Ishikawa (cell line): ENCODE measurements at regions not wholly inside any gene's neighbourhood (a gene's known extent, or its start where the extent isn't known, plus 50 kb on each side); places are given as distances from the start of the nearest gene placed in this dataset.

Experiments
- CEBPB ChIP-seq: IDR thresholded peaks from 2 replicates; pipeline ENCODE4 v1.6.1; 2012
- CREB1 ChIP-seq: IDR thresholded peaks from 2 replicates; pipeline ENCODE4 v1.6.1; 2012; ENCODE audit warnings: low read depth
- EGR1 ChIP-seq: IDR thresholded peaks from 2 replicates; pipeline ENCODE4 v1.6.1; 2012
- EP300 ChIP-seq: IDR thresholded peaks from 2 replicates; pipeline ENCODE4 v1.6.1; 2012; ENCODE audit warnings: borderline replicate concordance
- FOXM1 ChIP-seq: IDR thresholded peaks from 2 replicates; pipeline ENCODE4 v1.6.1; 2012; ENCODE audit warnings: low read depth, borderline replicate concordance
- NFIC ChIP-seq: IDR thresholded peaks from 2 replicates; pipeline ENCODE4 v1.6.1; 2012
- RAD21 ChIP-seq: IDR thresholded peaks from 2 replicates; pipeline ENCODE4 v1.6.1; 2012; ENCODE audit warnings: low read depth
- TAF1 ChIP-seq: IDR thresholded peaks from 2 replicates; pipeline ENCODE4 v1.6.1; 2012; ENCODE audit warnings: low read depth, mild to moderate bottlenecking
- TCF12 ChIP-seq: IDR thresholded peaks from 2 replicates; pipeline ENCODE4 v1.6.1; 2012; ENCODE audit warnings: low read depth
- TEAD4 ChIP-seq: IDR thresholded peaks from 2 replicates; pipeline ENCODE4 v1.6.1; 2012
- YY1 ChIP-seq: IDR thresholded peaks from 2 replicates; pipeline ENCODE4 v1.6.1; 2012; ENCODE audit warnings: low read depth
- ZBTB7A ChIP-seq: IDR thresholded peaks from 2 replicates; pipeline ENCODE4 v1.6.1; 2012; ENCODE audit warnings: low read depth
- TF ChIP-seq, protein P1 (sequence below): IDR thresholded peaks from 2 replicates; pipeline ENCODE4 v1.6.1; 2012; ENCODE audit warnings: low read depth, mild to moderate bottlenecking
- TF ChIP-seq, protein P2 (sequence below): IDR thresholded peaks from 2 replicates; pipeline ENCODE4 v1.6.1; 2012
- TF ChIP-seq, protein P3 (sequence below): IDR thresholded peaks from 2 replicates; pipeline ENCODE4 v1.6.1; 2012

DNA sequence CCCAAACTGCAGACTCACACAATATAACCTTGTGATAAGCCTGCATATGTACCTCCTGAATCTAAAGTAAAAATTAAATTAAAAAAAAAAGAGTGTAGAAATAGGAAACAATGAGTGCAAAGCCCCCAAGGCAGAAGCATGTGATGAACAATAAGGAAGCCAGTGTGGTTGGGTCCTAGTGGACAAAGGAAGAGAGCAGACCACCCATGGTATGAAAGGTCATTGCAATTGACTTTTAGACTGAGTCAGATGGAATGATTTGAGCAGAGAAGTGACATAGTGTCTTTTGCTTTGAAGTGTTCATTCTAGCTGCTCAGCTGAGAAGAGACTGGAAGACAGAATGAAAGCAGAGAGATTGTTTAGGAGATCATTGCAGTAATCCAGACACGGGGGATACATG is 417.1 kb downstream of the RAD51AP2 start:
- TF ChIP-seq TCF12 (no peak), FOXM1 (no peak), CEBPB (no peak), YY1 (no peak)

DNA sequence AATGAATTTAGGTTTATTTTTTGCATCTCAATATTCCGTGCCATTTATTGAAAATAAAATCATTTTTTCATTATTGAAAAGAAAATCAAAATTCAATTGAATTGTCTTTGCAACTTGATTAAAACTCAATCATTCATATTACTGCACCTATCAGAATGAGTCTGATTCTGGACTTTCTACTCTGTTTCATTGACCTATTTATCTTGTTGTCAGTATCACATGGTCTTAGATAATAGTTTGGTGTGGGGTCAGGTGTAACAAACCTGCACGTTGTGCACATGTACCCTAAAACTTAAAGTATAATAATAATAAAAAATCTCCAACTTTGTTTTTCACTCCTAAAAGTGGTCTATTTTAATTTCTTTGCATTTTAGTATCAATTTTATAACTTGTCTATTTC is 422.9 kb downstream of the RAD51AP2 start:
- TF ChIP-seq NFIC (no peak), ZBTB7A (no peak), YY1 (no peak), TAF1 (no peak), FOXM1 (no peak), RAD21 (no peak), TEAD4 (no peak), EP300 (no peak), EGR1 (no peak), CEBPB (no peak), CREB1 (no peak)
- TF ChIP-seq, protein P1, sequence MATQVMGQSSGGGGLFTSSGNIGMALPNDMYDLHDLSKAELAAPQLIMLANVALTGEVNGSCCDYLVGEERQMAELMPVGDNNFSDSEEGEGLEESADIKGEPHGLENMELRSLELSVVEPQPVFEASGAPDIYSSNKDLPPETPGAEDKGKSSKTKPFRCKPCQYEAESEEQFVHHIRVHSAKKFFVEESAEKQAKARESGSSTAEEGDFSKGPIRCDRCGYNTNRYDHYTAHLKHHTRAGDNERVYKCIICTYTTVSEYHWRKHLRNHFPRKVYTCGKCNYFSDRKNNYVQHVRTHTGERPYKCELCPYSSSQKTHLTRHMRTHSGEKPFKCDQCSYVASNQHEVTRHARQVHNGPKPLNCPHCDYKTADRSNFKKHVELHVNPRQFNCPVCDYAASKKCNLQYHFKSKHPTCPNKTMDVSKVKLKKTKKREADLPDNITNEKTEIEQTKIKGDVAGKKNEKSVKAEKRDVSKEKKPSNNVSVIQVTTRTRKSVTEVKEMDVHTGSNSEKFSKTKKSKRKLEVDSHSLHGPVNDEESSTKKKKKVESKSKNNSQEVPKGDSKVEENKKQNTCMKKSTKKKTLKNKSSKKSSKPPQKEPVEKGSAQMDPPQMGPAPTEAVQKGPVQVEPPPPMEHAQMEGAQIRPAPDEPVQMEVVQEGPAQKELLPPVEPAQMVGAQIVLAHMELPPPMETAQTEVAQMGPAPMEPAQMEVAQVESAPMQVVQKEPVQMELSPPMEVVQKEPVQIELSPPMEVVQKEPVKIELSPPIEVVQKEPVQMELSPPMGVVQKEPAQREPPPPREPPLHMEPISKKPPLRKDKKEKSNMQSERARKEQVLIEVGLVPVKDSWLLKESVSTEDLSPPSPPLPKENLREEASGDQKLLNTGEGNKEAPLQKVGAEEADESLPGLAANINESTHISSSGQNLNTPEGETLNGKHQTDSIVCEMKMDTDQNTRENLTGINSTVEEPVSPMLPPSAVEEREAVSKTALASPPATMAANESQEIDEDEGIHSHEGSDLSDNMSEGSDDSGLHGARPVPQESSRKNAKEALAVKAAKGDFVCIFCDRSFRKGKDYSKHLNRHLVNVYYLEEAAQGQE, result no peak
- TF ChIP-seq, protein P2, sequence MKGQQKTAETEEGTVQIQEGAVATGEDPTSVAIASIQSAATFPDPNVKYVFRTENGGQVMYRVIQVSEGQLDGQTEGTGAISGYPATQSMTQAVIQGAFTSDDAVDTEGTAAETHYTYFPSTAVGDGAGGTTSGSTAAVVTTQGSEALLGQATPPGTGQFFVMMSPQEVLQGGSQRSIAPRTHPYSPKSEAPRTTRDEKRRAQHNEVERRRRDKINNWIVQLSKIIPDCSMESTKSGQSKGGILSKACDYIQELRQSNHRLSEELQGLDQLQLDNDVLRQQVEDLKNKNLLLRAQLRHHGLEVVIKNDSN, result no peak

DNA sequence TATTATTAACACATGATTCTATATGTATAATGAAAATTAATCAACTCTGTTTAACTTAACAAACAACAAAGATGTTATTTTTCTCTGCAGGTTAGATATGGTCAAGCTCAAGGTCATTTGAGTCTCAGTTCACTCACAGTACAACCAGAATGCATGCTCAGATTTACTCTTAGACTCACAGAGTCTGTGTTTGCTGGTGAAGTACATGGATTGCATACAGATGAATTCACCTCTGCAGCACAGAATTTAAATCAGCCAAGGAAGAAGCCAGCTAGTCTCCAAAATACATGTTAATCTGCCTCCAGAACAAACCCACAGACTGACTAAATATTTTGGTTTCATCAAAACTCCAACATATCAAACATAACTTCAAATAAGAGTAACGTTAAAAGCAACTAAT is 424.5 kb downstream of the RAD51AP2 start:
- TF ChIP-seq, protein P2, result no peak
- TF ChIP-seq, protein P1, result no peak
- TF ChIP-seq CREB1 (no peak), CEBPB (no peak), EP300 (no peak), TAF1 (no peak), TCF12 (no peak), FOXM1 (no peak), NFIC (no peak), YY1 (no peak), RAD21 (no peak), TEAD4 (no peak)
- TF ChIP-seq, protein P3, sequence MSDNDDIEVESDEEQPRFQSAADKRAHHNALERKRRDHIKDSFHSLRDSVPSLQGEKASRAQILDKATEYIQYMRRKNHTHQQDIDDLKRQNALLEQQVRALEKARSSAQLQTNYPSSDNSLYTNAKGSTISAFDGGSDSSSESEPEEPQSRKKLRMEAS, result no peak

DNA sequence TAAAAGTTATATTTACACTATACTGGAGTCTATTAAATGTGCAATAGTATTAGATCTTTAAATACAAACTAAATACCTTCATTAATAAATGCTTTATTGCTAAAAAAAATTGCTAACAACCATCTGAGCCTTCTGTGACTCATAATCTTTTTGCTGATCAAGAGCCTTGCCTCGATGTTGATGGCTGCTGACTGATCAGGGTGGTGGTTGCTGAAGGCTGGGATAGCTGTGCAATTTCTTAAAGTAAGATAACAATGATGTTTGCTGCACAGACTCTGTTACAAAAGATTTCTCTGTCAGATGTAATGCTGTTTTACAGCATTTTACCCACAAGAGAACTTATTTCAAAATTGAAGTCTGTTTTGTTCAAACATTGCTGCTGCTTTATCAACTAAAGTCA is 421.4 kb upstream of the CYRIA start:
- TF ChIP-seq EGR1 (no peak), YY1 (no peak), TEAD4 (no peak), TAF1 (no peak), CEBPB (no peak), FOXM1 (no peak)
- TF ChIP-seq, protein P1, result no peak

DNA sequence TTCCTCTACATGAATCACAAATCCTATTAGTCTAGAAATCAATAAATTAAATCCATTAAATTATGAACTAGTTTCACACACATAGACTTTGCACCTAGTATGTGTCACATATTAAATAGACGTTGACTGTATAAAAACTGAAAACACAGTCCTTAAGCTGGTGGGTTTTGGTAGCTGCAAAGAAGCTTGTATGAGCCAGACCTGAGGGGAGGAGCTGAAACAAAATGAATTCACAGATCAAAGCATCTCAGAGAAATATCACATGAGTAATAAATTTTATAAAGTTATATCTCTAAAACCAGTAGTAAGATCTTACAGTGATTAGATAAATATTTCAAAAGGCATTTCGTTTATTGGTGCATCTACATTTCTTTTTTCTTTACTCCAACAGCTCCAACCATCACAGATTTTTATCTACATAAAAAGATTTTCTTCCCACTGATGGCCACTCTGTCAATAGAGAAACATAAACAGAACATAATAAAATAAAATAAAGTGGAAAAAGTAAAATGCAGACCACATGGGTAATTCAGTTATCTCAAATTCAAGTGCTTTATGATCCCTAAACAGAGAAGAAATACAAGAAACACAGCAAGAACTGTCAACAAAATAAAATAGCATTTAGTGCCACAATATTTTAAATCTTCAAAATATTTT is 420.0 kb upstream of the CYRIA start:
- TF ChIP-seq, protein P1, result no peak
- TF ChIP-seq TEAD4 (no peak), YY1 (no peak), TAF1 (no peak), EP300 (no peak), CEBPB (no peak), NFIC (no peak), EGR1 (no peak), CREB1 (no peak), ZBTB7A (no peak), TCF12 (no peak)
- TF ChIP-seq, protein P3, result no peak
